GM03348 (cell line): ENCODE measurements at regions not wholly inside any gene's neighbourhood (a gene's known extent, or its start where the extent isn't known, plus 50 kb on each side); places are given as distances from the start of the nearest gene placed in this dataset.
"Not testable (repeated sequence)": the region's sequence is repeated elsewhere in the genome, so short reads cannot be mapped to it uniquely, and the experiment has no call there.

Source experiments
- DNase-seq: peaks from one replicate; pipeline ENCODE4 v3.0.0; 2012; ENCODE audit warnings: low spot score

GRCh38 chr13:79607895-79608294 is 126.9 kb downstream of the NDFIP2 start:
- not testable (repeated sequence) for DNase-seq
